Lower leg skin (tissue), 4 donors: ENCODE measurements at regions not wholly inside any gene's neighbourhood (a gene's known extent, or its start where the extent isn't known, plus 50 kb on each side); places are given as distances from the start of the nearest gene placed in this dataset.

Experiments used
- DNase-seq, 2 donors: peaks; one replicate each; pipeline ENCODE4 v3.0.0-alpha.2; 2019; ENCODE audit warnings: low spot score in 2 of 2
- H3K4me3 ChIP-seq: fragments of 200-600 bp; sonication (generic); 2 replicates; pipeline ENCODE4 v1.5.1; 2017; ENCODE audit warnings: mild to moderate bottlenecking, low read depth; ENCODE audit not compliant: poor library complexity, severe bottlenecking
- CTCF ChIP-seq, 3 donors: fragments of 450-650 bp; IDR thresholded peaks; one replicate each; pipeline ENCODE4 v1.5.1; 2016; ENCODE audit warnings: antibody characterized with exemption in 3 of 3, mild to moderate bottlenecking in 3 of 3, moderate library complexity in 2 of 3
- POLR2A ChIP-seq, 2 donors: fragments of 450-650 bp; IDR thresholded peaks; one replicate each; pipeline ENCODE4 v1.6.1; 2016 to 2017; ENCODE audit warnings: antibody characterized with exemption in 2 of 2, mild to moderate bottlenecking in 1 of 2, moderate library complexity in 1 of 2
- WGBS, 2 donors: methylation state at CpG; one replicate each; pipeline ENCODE4 v1.1.5; 2018; 5-methylcytosine and 5-hydroxymethylcytosine counted together
- intact Hi-C: fragments of 100-400 bp; cut with DNase I; formaldehyde crosslinking; loops from one replicate; pipeline ENCODE4 v1.15.0; 2023; ENCODE audit warnings: low total_unique reads

GRCh38 chr9:95724253-95724991 lies 151.1 kb upstream of the ERCC6L2 start:
- no peak overlapping the region for H3K4me3 ChIP-seq
- no peak for DNase-seq
- 59 to 67% methylated on average over 7 of the region's 7 CpGs for WGBS, 2 donors
- TF ChIP-seq POLR2A (IDR thresholded peaks at IDR 0.05) (no peak), CTCF (IDR thresholded peaks at IDR 0.05) (no peak)
- intact Hi-C loops: no loop called here

- no peak for DNase-seq
- intact Hi-C loops: no loop called here
These were observed 153.3 kb upstream of the ERCC6L2 start for GRCh38 chr9:95722141-95722540.

GRCh38 chr9:95721061-95721531 lies 154.4 kb upstream of the ERCC6L2 start:
- intact Hi-C loops: no loop called here
- 73 to 76% methylated on average over 5 of the region's 5 CpGs for WGBS, 2 donors
- no peak overlapping the region for H3K4me3 ChIP-seq
- no peak for TF ChIP-seq POLR2A (IDR thresholded peaks at IDR 0.05)
- TF ChIP-seq CTCF (IDR thresholded peaks at IDR 0.05): no peak
- no peak for DNase-seq

More at GRCh38 chr9:95722141-95722540, 153.3 kb upstream of the ERCC6L2 start:
- no peak overlapping the region for H3K4me3 ChIP-seq
- no peak for TF ChIP-seq CTCF (IDR thresholded peaks at IDR 0.05)
- TF ChIP-seq POLR2A (IDR thresholded peaks at IDR 0.05): no peak
- 74 to 86% methylated on average over 4 of the region's 4 CpGs for WGBS, 2 donors

DNA sequence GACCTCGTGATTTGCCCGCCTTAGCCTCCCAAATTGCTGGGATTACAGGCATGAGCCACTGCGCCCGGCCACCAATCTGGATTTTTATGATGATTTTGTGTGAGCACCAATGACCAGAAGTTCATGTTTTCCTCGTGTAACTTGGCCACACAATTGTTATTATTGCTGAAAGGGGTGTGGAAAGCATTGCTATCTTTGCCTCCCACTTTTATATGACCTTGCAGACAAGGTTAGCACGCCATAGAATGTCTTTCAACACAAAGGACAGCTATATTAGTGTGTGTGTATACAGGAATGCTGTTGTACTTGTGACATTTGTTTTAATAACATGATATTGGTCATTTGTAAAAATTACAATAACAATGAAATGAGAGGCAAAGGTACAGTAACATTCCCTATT lies 155.0 kb upstream of the ERCC6L2 start:
- WGBS, 2 donors: 81 to 91% methylated on average over 6 of the region's 6 CpGs
- intact Hi-C loops: no loop called here
- DNase-seq: no peak
- H3K4me3 ChIP-seq: no peak overlapping the region
- no peak for TF ChIP-seq POLR2A (IDR thresholded peaks at IDR 0.05)
- no peak for TF ChIP-seq CTCF (IDR thresholded peaks at IDR 0.05)

- no peak overlapping the region for H3K4me3 ChIP-seq
- no peak for TF ChIP-seq CTCF (IDR thresholded peaks at IDR 0.05)
- TF ChIP-seq POLR2A (IDR thresholded peaks at IDR 0.05): no peak
- intact Hi-C loops: no loop called here
- 84 to 90% methylated on average over 8 of the region's 8 CpGs for WGBS, 2 donors
- peak in 1 of 2 donors; percentile 62 for DNase-seq
These were observed 156.1 kb upstream of the ERCC6L2 start for GRCh38 chr9:95719354-95719753.

GRCh38 chr9:95718263-95718662 lies 157.2 kb upstream of the ERCC6L2 start:
- TF ChIP-seq CTCF (IDR thresholded peaks at IDR 0.05) (no peak), POLR2A (IDR thresholded peaks at IDR 0.05) (no peak)
- no peak for DNase-seq
- intact Hi-C loops: no loop called here
- no peak overlapping the region for H3K4me3 ChIP-seq
